ENCODE measurements at regions not wholly inside any gene's neighbourhood (a gene's known extent, or its start where the extent isn't known, plus 50 kb on each side); places are given as distances from the start of the nearest gene placed in this dataset.

GRCh38 chr6:100096936-100097335 lies 102.9 kb upstream of the MCHR2 start:
- Histone ChIP-seq H3K27me3 (ENCODE audit: insufficient read depth, low read depth, severe bottlenecking) (no peaks in the 10 kb centered on the region), H3K4me3 (ENCODE audit: low read depth, low read length) (no peak overlapping the region), H3K27ac (no peak overlapping the region), H3K36me3 (no peaks in the 10 kb centered on the region), H3K9me3 (ENCODE audit: severe bottlenecking) (no peaks in the 10 kb centered on the region)
- TF ChIP-seq, protein P1, sequence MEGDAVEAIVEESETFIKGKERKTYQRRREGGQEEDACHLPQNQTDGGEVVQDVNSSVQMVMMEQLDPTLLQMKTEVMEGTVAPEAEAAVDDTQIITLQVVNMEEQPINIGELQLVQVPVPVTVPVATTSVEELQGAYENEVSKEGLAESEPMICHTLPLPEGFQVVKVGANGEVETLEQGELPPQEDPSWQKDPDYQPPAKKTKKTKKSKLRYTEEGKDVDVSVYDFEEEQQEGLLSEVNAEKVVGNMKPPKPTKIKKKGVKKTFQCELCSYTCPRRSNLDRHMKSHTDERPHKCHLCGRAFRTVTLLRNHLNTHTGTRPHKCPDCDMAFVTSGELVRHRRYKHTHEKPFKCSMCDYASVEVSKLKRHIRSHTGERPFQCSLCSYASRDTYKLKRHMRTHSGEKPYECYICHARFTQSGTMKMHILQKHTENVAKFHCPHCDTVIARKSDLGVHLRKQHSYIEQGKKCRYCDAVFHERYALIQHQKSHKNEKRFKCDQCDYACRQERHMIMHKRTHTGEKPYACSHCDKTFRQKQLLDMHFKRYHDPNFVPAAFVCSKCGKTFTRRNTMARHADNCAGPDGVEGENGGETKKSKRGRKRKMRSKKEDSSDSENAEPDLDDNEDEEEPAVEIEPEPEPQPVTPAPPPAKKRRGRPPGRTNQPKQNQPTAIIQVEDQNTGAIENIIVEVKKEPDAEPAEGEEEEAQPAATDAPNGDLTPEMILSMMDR (IDR thresholded peaks at IDR 0.05; ENCODE audit: low read depth, low read length): no peak
- DNase-seq: no peak

- no peaks in the 10 kb centered on the region for H3K27me3 ChIP-seq (ENCODE audit: insufficient read depth, low read depth, severe bottlenecking)
- no peak for DNase-seq
- no peak overlapping the region for H3K4me3 ChIP-seq (ENCODE audit: low read depth, low read length)
- no peaks in the 10 kb centered on the region for H3K9me3 ChIP-seq (ENCODE audit: severe bottlenecking)
- TF ChIP-seq, protein P1 (IDR thresholded peaks at IDR 0.05; ENCODE audit: low read depth, low read length): no peak
- H3K36me3 ChIP-seq: no peaks in the 10 kb centered on the region
- H3K27ac ChIP-seq: no peak overlapping the region
These were observed 102.3 kb upstream of the MCHR2 start for GRCh38 chr6:100096341-100096740.

DNA sequence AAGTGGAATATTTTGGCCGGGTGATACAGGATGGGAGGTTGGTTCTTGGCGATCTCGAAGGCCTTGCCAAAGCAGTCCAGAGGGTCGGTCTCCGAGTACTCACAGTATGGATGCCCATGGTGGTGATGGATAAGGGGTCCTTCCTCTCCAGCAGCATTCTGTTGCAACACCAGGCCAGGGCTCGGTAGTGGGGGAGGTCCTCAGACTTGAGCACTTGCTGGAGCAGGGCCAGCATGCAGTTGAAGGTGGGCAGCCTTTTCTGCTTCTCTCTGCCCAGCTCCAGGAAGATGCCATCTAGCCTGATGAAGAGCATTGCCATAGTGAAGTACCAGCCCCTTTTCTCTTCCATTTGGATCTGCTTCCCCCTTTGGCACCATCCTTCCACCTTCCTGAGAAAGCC lies 99.4 kb upstream of the MCHR2 start:
- Histone ChIP-seq H3K4me3 (ENCODE audit: low read depth, low read length) (no peak overlapping the region), H3K9me3 (ENCODE audit: severe bottlenecking) (no peaks in the 10 kb centered on the region), H3K27me3 (ENCODE audit: insufficient read depth, low read depth, severe bottlenecking) (no peaks in the 10 kb centered on the region), H3K36me3 (no peaks in the 10 kb centered on the region), H3K27ac (no peak overlapping the region)
- DNase-seq: no peak
- TF ChIP-seq, protein P1 (IDR thresholded peaks at IDR 0.05; ENCODE audit: low read depth, low read length): no peak

DNA sequence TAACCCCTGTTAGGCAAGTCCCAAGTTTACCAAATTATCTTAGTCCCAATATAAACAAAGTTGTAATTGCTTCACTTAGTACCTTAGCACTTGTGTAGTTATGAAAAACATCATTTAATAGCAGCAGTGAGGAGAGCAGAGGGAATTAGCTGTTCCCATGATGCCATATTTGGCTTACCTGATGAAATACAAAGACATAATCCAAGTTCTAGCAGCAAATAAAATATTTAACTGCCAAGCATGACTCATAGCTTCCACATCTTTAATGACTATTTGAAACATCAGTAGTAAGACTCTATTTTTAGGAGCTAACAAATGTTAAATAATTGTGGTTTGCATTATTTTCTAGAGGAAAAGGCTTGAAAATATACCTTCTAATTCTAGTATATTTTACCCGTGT lies 94.0 kb upstream of the MCHR2 start:
- no peak for DNase-seq
- Histone ChIP-seq H3K27ac (no peak overlapping the region), H3K36me3 (no peaks in the 10 kb centered on the region), H3K27me3 (ENCODE audit: insufficient read depth, low read depth, severe bottlenecking) (no peaks in the 10 kb centered on the region), H3K4me3 (ENCODE audit: low read depth, low read length) (no peak overlapping the region), H3K9me3 (ENCODE audit: severe bottlenecking) (no peaks in the 10 kb centered on the region)
- TF ChIP-seq, protein P1 (IDR thresholded peaks at IDR 0.05; ENCODE audit: low read depth, low read length): no peak

DNA sequence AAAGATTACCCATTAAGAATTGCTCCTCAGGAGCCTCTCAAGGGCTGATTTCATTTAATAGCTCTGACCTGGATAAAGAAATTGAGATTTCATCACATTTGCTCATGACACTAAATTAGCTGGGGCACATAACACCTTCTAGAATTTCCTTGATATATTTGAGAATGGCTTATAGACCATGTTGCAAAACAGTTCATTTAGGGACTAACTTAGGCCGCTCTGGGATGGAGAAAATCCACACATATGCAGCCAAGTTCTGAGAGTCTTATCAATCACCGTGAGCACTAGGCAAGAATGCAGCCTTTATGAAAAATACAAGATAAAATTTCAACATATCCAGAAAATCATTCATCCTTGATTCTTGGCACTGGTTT lies 91.0 kb upstream of the MCHR2 start:
- Histone ChIP-seq H3K4me3 (ENCODE audit: low read depth, low read length) (no peak overlapping the region), H3K27me3 (ENCODE audit: insufficient read depth, low read depth, severe bottlenecking) (no peaks in the 10 kb centered on the region), H3K27ac (no peak overlapping the region), H3K9me3 (ENCODE audit: severe bottlenecking) (no peaks in the 10 kb centered on the region), H3K36me3 (no peaks in the 10 kb centered on the region)
- no peak for DNase-seq
- TF ChIP-seq, protein P1 (IDR thresholded peaks at IDR 0.05; ENCODE audit: low read depth, low read length): no peak

DNA sequence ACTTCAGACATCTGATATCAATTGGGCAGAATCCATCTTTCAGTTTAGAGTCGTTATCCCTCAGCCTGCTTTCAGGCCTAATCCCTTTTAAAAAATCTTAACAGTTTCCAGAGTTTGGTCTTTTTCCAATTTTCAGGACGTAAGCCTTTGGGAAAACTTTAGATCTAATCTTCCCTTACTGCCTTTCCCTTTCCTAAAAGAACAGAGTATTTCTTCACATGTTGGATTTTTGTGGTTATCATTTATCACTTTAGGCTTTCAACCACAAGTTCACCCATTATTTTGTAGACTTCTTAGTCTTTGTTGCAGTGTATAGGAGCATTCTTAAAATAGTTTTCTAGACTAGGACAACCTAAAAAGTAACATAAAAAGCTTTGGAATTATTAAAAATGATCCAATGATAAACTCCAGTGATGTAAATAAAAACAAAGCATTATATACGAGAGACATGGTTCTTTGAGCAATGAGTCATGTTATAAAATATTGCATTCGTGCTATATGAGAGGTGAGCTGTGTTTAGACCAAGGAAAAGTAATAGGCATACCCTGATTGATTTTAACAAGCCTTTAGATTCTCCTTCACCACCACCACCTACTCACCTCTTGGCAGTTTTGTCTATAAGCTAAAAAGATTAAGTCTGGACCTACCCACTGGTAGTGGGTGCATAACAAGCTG lies 90.4 kb upstream of the MCHR2 start:
- no peak for DNase-seq
- Histone ChIP-seq H3K36me3 (no peaks in the 10 kb centered on the region), H3K4me3 (ENCODE audit: low read depth, low read length) (no peak overlapping the region), H3K9me3 (ENCODE audit: severe bottlenecking) (no peaks in the 10 kb centered on the region), H3K27ac (no peak overlapping the region), H3K27me3 (ENCODE audit: insufficient read depth, low read depth, severe bottlenecking) (no peaks in the 10 kb centered on the region)
- TF ChIP-seq, protein P1 (IDR thresholded peaks at IDR 0.05; ENCODE audit: low read depth, low read length): no peak
